GM19372 (cell line): ENCODE measurements at regions not wholly inside any gene's neighbourhood (a gene's known extent, or its start where the extent isn't known, plus 50 kb on each side); places are given as distances from the start of the nearest gene placed in this dataset.
"Not testable (repeated sequence)": the region's sequence is repeated elsewhere in the genome, so short reads cannot be mapped to it uniquely, and the experiment has no call there.

Experiments
- ATAC-seq: cut with Tn5 transposase; IDR thresholded peaks from one replicate; pipeline ENCODE4 v1.9.1; 2021; ENCODE audit warnings: mild to moderate bottlenecking, low read depth, moderate library complexity; ENCODE audit not compliant: unreplicated experiment

DNA sequence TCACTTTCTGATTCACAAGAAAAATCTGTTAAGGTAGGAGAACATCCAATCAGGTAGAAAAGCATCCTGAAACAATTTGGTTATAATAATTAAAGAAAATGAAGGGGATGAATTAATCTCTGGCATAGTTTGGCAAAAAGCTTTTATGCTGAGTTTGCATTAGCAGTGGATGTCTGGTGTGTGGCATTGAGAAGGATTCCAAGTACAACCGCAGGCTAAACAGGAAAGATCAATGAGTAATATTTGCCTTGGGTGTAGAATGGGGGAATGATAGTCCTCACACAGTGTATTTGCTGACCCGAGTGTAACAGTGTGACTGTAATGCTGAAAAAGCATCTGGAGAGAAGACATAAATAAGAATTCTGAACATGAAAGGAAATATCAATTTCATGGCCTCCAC, 68.3 kb upstream of the SESTD1 start:
- ATAC-seq: no peak

DNA sequence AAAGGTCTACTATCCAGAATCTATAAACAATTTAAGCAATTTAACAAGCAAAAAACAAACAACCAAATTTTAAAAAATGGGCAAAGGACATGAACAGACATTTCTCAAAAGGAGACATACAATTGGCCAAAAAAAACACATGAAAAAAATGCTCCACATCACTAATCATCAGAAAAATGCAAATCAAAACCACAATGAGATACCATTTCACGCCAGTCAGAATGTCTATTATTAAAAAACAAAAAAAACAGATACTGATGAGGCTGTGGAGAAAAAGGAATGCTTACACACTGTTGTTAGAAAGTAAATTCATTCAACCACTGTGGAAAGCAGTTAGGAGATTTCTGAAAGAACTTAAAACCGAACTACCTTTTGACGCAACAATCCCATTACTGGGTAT, 66.4 kb upstream of the SESTD1 start:
- ATAC-seq: no peak

DNA sequence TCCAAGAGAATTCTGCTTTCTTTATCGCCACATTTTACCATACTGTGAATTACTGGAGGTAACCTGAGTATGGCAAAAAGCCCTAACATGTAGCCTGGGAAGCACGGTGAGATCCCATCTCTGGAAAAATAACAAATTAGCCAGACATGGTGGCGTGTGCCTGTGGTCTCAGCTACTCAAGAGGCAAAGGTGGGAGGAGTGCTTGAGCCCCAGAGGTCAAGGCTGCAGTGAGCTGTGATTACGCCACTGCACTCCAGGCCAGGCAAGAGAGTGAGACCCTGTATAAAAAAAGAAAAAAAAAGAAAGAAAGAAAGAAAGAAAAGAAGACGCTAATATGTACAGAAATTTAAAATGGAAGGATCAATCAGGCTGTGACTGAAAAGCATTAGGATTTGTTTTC, 57.7 kb upstream of the SESTD1 start:
- no peak for ATAC-seq

DNA sequence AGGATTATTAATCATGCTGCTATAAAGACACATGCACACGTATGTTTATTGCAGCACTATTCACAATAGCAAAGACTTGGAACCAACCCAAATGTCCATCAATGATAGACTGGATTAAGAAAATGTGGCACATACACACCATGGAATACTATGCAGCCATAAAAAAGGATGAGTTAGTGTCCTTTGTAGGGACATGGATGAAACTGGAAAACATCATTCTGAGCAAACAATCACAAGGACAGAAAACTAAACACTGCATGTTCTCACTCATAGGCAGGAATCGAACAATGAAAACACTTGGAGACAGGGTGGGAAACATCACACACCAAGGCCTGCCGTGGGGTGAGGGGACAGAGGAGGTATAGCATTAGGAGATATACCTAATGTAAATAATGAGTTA, 56.4 kb upstream of the SESTD1 start:
- not testable (repeated sequence) for ATAC-seq

DNA sequence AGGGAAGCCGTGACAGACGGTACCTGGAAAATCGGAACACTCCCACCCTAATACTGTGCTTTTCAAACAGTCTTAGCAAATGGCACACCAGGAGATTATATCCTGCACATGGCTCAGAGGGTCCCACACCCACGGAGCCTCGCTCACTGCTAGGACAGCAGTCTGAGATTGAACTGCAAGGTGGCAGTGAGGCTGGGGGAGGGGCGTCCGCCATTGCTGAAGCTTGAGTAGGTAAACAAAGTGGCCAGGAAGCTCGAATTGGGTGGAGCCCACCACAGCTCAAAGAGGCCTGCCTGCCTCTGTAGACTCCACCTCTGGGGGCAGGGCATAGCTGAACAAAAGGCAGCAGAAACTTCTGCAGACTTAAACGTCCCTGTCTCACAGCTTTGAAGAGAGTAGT, 50.1 kb upstream of the SESTD1 start:
- not testable (repeated sequence) for ATAC-seq
